Mammary epithelial cell (primary cell): ENCODE measurements at regions not wholly inside any gene's neighbourhood (a gene's known extent, or its start where the extent isn't known, plus 50 kb on each side); places are given as distances from the start of the nearest gene placed in this dataset.

ENCODE experiments used
- EZH2 ChIP-seq: IDR thresholded peaks from 2 replicates; pipeline ENCODE4 v1.6.1; 2012; ENCODE audit warnings: low read length, inconsistent platforms, borderline replicate concordance
- TF ChIP-seq, protein P1 (sequence below), 2 donors: IDR thresholded peaks in 1 of 2; conservative IDR thresholded peaks in 1 of 2; 2 replicates each; pipeline ENCODE4 v1.5.1; 2011 to 2012; ENCODE audit warnings: inconsistent platforms in 2 of 2, low read length in 2 of 2, mild to moderate bottlenecking in 2 of 2, control low read depth in 1 of 2, low read depth in 1 of 2; ENCODE audit not compliant: insufficient read depth in 1 of 2; ENCODE audit errors: extremely low read depth in 1 of 2

DNA sequence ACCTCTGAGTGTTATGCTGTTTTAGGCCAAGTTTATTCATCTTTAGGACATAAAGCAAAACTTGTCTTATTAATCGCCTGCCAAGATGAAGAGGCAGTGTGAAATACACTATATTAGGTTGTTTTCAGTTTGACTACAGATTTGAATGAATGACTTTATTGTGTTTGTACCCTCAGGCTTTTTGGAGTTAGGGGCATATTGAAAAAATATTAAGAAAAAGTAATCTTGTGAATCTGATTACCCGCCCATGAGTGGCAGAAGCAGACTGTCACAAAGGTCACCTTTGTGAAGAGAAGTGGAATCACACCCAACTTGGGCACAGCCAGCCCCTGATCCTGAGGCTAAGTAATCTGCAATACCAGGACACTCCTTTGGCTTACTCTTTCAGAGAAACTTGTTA, 382.5 kb downstream of the NYAP2 start:
- TF ChIP-seq, protein P1, sequence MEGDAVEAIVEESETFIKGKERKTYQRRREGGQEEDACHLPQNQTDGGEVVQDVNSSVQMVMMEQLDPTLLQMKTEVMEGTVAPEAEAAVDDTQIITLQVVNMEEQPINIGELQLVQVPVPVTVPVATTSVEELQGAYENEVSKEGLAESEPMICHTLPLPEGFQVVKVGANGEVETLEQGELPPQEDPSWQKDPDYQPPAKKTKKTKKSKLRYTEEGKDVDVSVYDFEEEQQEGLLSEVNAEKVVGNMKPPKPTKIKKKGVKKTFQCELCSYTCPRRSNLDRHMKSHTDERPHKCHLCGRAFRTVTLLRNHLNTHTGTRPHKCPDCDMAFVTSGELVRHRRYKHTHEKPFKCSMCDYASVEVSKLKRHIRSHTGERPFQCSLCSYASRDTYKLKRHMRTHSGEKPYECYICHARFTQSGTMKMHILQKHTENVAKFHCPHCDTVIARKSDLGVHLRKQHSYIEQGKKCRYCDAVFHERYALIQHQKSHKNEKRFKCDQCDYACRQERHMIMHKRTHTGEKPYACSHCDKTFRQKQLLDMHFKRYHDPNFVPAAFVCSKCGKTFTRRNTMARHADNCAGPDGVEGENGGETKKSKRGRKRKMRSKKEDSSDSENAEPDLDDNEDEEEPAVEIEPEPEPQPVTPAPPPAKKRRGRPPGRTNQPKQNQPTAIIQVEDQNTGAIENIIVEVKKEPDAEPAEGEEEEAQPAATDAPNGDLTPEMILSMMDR (conservative IDR thresholded peaks at IDR 0.05 in 1 of 2, IDR thresholded peaks at IDR 0.05 in 1 of 2; ENCODE audit: extremely low read depth in 1 of 2, insufficient read depth in 1 of 2, low read depth in 1 of 2, low read length in 2 of 2), result no peak
- TF ChIP-seq EZH2, result no peak
